Spleen (tissue), 7 donors: ENCODE measurements at regions not wholly inside any gene's neighbourhood (a gene's known extent, or its start where the extent isn't known, plus 50 kb on each side); places are given as distances from the start of the nearest gene placed in this dataset.

Experiments
- POLR2A ChIP-seq, 3 donors: fragments of 450-650 bp; IDR thresholded peaks; one replicate each; pipeline ENCODE4 v1.5.1; 2017; ENCODE audit warnings: antibody characterized with exemption in 3 of 3, mild to moderate bottlenecking in 1 of 3
- TF ChIP-seq, protein P1 (sequence below), 11 experiments: fragments of 200-600 bp in 7 of 11; fragments of 450-650 bp in 4 of 11; sonication (generic) in 4 of 11; IDR thresholded peaks in 8 of 11; conservative IDR thresholded peaks in 3 of 11; 1 replicate in 7 of 11; 2 replicates in 4 of 11; pipeline versions ENCODE4 v1.4.0 to v1.8.0; 2016 to 2021; ENCODE audit warnings: antibody characterized with exemption in 11 of 11, inconsistent platforms in 4 of 11, mild to moderate bottlenecking in 1 of 11
- donor health status: DM: no; HTN: no; CAD: no; lungs with moderate emphysema.
- donor health status: DM: no; HTN: no; CAD: no.
- donor health status: DM: no; HTN: no; CAD: no.

DNA sequence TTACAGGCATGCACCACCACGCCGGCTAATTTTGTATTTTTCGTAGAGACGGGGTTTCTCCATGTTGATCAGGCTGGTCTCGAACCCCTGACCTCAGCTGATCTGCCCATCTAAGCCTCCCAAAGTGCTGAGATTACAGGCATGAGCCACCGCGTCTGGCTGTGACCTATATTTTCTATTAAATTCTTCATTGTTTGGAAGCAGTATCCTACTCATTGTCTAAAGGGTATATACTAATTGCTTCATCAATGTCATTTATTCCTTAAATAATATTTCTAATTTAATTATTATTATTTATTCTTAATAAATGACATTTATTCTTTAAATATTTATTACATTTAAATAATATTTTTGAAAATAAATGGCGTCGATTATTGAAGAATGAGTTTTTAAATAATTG lies 817.3 kb upstream of the API5 start:
- TF ChIP-seq POLR2A (IDR thresholded peaks at IDR 0.05), result no peak
- TF ChIP-seq, protein P1, sequence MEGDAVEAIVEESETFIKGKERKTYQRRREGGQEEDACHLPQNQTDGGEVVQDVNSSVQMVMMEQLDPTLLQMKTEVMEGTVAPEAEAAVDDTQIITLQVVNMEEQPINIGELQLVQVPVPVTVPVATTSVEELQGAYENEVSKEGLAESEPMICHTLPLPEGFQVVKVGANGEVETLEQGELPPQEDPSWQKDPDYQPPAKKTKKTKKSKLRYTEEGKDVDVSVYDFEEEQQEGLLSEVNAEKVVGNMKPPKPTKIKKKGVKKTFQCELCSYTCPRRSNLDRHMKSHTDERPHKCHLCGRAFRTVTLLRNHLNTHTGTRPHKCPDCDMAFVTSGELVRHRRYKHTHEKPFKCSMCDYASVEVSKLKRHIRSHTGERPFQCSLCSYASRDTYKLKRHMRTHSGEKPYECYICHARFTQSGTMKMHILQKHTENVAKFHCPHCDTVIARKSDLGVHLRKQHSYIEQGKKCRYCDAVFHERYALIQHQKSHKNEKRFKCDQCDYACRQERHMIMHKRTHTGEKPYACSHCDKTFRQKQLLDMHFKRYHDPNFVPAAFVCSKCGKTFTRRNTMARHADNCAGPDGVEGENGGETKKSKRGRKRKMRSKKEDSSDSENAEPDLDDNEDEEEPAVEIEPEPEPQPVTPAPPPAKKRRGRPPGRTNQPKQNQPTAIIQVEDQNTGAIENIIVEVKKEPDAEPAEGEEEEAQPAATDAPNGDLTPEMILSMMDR (IDR thresholded peaks at IDR 0.05 in 8 of 11, conservative IDR thresholded peaks at IDR 0.05 in 3 of 11), result no peak
